Heart right ventricle (tissue), 16 donors: ENCODE measurements at regions not wholly inside any gene's neighbourhood (a gene's known extent, or its start where the extent isn't known, plus 50 kb on each side); places are given as distances from the start of the nearest gene placed in this dataset.

ENCODE experiments used
- ATAC-seq, 8 donors: fragments of 200-7000 bp; cut with Tn5 transposase; one replicate each; pipeline ENCODE4 v1.9.1; 2020; ENCODE audit warnings: mild to moderate bottlenecking in 8 of 8, moderate library complexity in 8 of 8, moderate number of reproducible peaks in 1 of 8
- DNase-seq, 2 donors: peaks; one replicate each; pipeline ENCODE4 v3.0.0-alpha.2; 2020
- H3K27ac ChIP-seq, 10 donors: fragments of 200-600 bp; sonication (generic) in 2 of 10; one replicate each; pipeline versions ENCODE4 v1.5.0 to v1.8.0; 2020 to 2022; ENCODE audit warnings: mild to moderate bottlenecking in 3 of 10
- H3K27me3 ChIP-seq, 7 donors: fragments of 200-600 bp; one replicate each; pipeline ENCODE4 v1.8.0; 2021 to 2022; ENCODE audit warnings: mild to moderate bottlenecking in 2 of 7
- H3K36me3 ChIP-seq, 9 donors: fragments of 200-600 bp; sonication (generic) in 1 of 9; one replicate each; pipeline versions ENCODE4 v1.5.0 to v1.8.0; 2020 to 2022; ENCODE audit warnings: mild to moderate bottlenecking in 2 of 9
- H3K4me1 ChIP-seq, 9 donors: fragments of 200-600 bp; sonication (generic) in 1 of 9; one replicate each; pipeline versions ENCODE4 v1.5.0 to v1.8.0; 2020 to 2022; ENCODE audit warnings: mild to moderate bottlenecking in 4 of 9
- H3K4me3 ChIP-seq, 10 donors: fragments of 200-600 bp; sonication (generic) in 2 of 10; one replicate each; pipeline versions ENCODE4 v1.5.0 to v1.8.0; 2020 to 2022; ENCODE audit warnings: mild to moderate bottlenecking in 7 of 10, moderate library complexity in 2 of 10
- H3K9me3 ChIP-seq, 11 donors: fragments of 200-600 bp in 10 of 11; sonication (generic) in 2 of 11; one replicate each; pipeline versions ENCODE4 v1.5.0 to v1.8.0; 2013 to 2022; ENCODE audit warnings: mild to moderate bottlenecking in 2 of 11, control low read depth in 1 of 11, moderate library complexity in 1 of 11
- CTCF ChIP-seq, 9 donors: fragments of 200-600 bp; sonication (generic) in 2 of 9; IDR thresholded peaks; one replicate each; pipeline versions ENCODE4 v1.5.0 to v1.8.0; 2021 to 2022; ENCODE audit warnings: antibody characterized with exemption in 9 of 9, mild to moderate bottlenecking in 5 of 9, moderate library complexity in 1 of 9
- WGBS, 2 donors: extraction: QIAGEN DNeasy Blood & Tissue Kit; methylation state at CpG; one replicate each; pipeline ENCODE4 v1.1.7; 2013; ENCODE audit warnings: inconsistent platforms in 1 of 2; 5-methylcytosine and 5-hydroxymethylcytosine counted together
- intact Hi-C, 10 donors: fragments of 100-400 bp; cut with DNase I; formaldehyde crosslinking; loops; one replicate each; pipeline versions ENCODE4 v1.11.1 to v1.14.2; 2022
- donor health status: Arrhythmogenic right ventricular cardiomyopathy.
- donor health status: ischemic (EF 13 %, LVEDD 7.1; RV severe dilation, severe dysfunction).
- donor health status: healthy with polysubstance abuse.
- donor health status: DM: no; HTN: yes; CAD: no.
- donor health status: DM: no; HTN: no; CAD: no.
- donor health status: ischemic (EF 25% LVEDD 6.9; RV normal size, moderate dysfunction).
- donor health status: ischemic (EF 25% LVEDD 5.7; RV mildly dilated, moderate dysfunction).
- donor health status: healthy.
- donor health status: DM: yes; HTN: yes; CAD: no.
- donor health status: Ischemic cardiomyopathy.
- donor health status: ischemic (EF 35%, LVEDD 5.7; RV mildly dilated, moderate dysfunction).
- donor health status: nonischemic (EF 11% LVEDD 7.7; RV severe dilation, severe dysfunction).
- donor health status: DM: yes; HTN: yes; CAD: no.
- donor health status: PGD.
- donor health status: ischemic (EF 29% LVEDD 5.4; RV normal size, mild dysfunction).
- donor health status: nonischemic (EF 23%, LVEDD 6.1; RV moderate dilation, normal function).

GRCh38 chr11:30733748-30734147 is 147.6 kb upstream of the MPPED2 start:
- ATAC-seq (no peak), DNase-seq (no peak)
- 82 to 90% methylated on average over 1 of the region's 1 CpG for WGBS, 2 donors
- Histone ChIP-seq H3K9me3 (no peaks in the 10 kb centered on the region), H3K36me3 (no peaks in the 10 kb centered on the region), H3K4me1 (peaks cover 0 to 5% (median 0%) of the 10 kb centered on the region in 9 donors), H3K4me3 (no peak overlapping the region), H3K27ac (no peak overlapping the region), H3K27me3 (peaks cover 0 to 6% (median 0%) of the 10 kb centered on the region in 7 donors)
- TF ChIP-seq CTCF (IDR thresholded peaks at IDR 0.05) = no peak
- intact Hi-C loops = loop anchor here in 1 of 10 donors (10.0 kb wide), 1 partner anchor 181 kb away; no protein-coding TSS in a partner anchor

- intact Hi-C loops = loop anchor here in 1 of 10 donors (10.0 kb wide), 1 partner anchor 185 kb away; no protein-coding TSS in a partner anchor
- no peaks in the 10 kb centered on the region for H3K9me3 ChIP-seq
- H3K27ac ChIP-seq = no peak overlapping the region
- DNase-seq = no peak
- H3K4me3 ChIP-seq = no peak overlapping the region
- ATAC-seq = no peak
- WGBS, 2 donors = 61 to 83% methylated on average over 1 of the region's 1 CpG
- no peaks in the 10 kb centered on the region for H3K36me3 ChIP-seq
- H3K27me3 ChIP-seq = no peaks in the 10 kb centered on the region
- no peak for TF ChIP-seq CTCF (IDR thresholded peaks at IDR 0.05)
- H3K4me1 ChIP-seq = peaks cover 0 to 6% (median 0%) of the 10 kb centered on the region in 9 donors
Measured at GRCh38 chr11:30730011-30730410, 143.9 kb upstream of the MPPED2 start.

GRCh38 chr11:30729187-30729713 is 143.1 kb upstream of the MPPED2 start:
- no peak overlapping the region for H3K4me3 ChIP-seq
- no peaks in the 10 kb centered on the region for H3K27me3 ChIP-seq
- H3K27ac ChIP-seq = no peak overlapping the region
- peaks cover 0 to 6% (median 0%) of the 10 kb centered on the region in 9 donors for H3K4me1 ChIP-seq
- 10 to 14% methylated on average over 1 of the region's 1 CpG for WGBS, 2 donors
- no peak for DNase-seq
- ATAC-seq = no peak
- no peak for TF ChIP-seq CTCF (IDR thresholded peaks at IDR 0.05)
- H3K9me3 ChIP-seq = no peaks in the 10 kb centered on the region
- no peaks in the 10 kb centered on the region for H3K36me3 ChIP-seq
- intact Hi-C loops = no loop called here

GRCh38 chr11:30725645-30726195 is 139.6 kb upstream of the MPPED2 start:
- Histone ChIP-seq H3K9me3 (no peaks in the 10 kb centered on the region), H3K27me3 (no peaks in the 10 kb centered on the region), H3K4me3 (no peak overlapping the region), H3K36me3 (no peaks in the 10 kb centered on the region), H3K4me1 (peaks cover 0 to 6% (median 0%) of the 10 kb centered on the region in 9 donors), H3K27ac (no peak overlapping the region)
- TF ChIP-seq CTCF (IDR thresholded peaks at IDR 0.05) = no peak
- DNase-seq (no peak), ATAC-seq (no peak)
- intact Hi-C loops = no loop called here
- WGBS, 2 donors = 57 to 60% methylated on average over 2 of the region's 2 CpGs
